HG02870 (cell line): ENCODE measurements at regions not wholly inside any gene's neighbourhood (a gene's known extent, or its start where the extent isn't known, plus 50 kb on each side); places are given as distances from the start of the nearest gene placed in this dataset.

ENCODE experiments used
- ATAC-seq: cut with Tn5 transposase; IDR thresholded peaks from one replicate; pipeline ENCODE4 v1.9.1; 2021; ENCODE audit warnings: mild to moderate bottlenecking, moderate library complexity; ENCODE audit not compliant: unreplicated experiment

- no peak for ATAC-seq
These were observed 66.1 kb upstream of the NOX3 start for GRCh38 chr6:155521719-155522118.

GRCh38 chr6:155520078-155520477 lies 64.4 kb upstream of the NOX3 start:
- no peak for ATAC-seq

- ATAC-seq: no peak
These were observed 63.6 kb upstream of the NOX3 start for GRCh38 chr6:155519176-155519738.

DNA sequence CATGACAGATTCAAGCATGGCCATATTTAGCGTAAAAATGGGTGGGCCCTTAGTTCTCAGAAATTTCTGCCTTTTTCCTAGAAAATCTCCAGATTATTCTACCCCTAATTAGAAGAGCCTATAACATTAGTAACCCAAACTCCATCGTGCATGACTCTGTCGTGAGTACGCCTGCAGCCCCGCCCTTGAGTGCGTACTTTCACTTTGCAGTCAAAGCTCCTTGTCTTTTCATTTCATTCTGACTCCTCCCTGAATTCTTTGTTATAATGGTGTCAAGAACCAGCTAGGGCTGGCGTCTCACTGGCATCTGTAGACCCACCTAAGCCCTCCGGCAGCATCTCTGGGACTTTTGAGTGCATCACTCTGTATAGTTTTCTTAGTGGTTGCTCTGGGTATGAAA lies 61.7 kb upstream of the NOX3 start:
- ATAC-seq: no peak

GRCh38 chr6:155510879-155511278 lies 55.2 kb upstream of the NOX3 start:
- ATAC-seq: peak; percentile 96

GRCh38 chr6:155509743-155510475 lies 54.3 kb upstream of the NOX3 start:
- no peak for ATAC-seq

- no peak for ATAC-seq
These were observed 50.0 kb upstream of the NOX3 start for GRCh38 chr6:155505608-155505989.
